ENCODE measurements at regions not wholly inside any gene's neighbourhood (a gene's known extent, or its start where the extent isn't known, plus 50 kb on each side); places are given as distances from the start of the nearest gene placed in this dataset.

DNA sequence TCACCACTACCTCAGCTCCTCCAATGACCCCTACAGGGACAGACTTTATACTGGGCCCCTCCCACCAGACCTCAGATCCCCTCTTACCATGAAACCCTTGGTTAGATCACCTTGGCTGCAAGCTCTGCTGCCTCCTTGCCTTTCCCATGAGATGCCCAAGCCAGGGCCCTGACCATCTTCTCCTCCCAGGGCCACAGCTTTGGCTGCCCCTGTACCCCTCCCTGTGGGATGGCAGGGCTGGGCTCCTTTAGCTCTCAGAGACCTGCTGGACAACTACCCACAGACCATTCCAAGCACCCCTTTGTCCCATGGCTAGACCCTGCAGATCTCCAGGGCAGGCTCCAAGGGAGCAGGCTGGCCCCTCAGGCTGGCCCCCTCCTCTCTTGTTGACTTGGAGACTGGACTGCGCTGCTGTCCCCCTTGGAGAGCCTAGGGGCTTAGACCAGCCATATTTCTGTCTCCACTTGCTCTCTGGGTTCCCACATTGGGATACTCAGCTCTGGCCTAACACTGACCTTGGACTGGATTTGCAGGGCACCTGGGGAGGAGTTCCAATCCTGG is 1692.7 kb downstream of the TP53TG3F start:
- TF ChIP-seq, protein P1, sequence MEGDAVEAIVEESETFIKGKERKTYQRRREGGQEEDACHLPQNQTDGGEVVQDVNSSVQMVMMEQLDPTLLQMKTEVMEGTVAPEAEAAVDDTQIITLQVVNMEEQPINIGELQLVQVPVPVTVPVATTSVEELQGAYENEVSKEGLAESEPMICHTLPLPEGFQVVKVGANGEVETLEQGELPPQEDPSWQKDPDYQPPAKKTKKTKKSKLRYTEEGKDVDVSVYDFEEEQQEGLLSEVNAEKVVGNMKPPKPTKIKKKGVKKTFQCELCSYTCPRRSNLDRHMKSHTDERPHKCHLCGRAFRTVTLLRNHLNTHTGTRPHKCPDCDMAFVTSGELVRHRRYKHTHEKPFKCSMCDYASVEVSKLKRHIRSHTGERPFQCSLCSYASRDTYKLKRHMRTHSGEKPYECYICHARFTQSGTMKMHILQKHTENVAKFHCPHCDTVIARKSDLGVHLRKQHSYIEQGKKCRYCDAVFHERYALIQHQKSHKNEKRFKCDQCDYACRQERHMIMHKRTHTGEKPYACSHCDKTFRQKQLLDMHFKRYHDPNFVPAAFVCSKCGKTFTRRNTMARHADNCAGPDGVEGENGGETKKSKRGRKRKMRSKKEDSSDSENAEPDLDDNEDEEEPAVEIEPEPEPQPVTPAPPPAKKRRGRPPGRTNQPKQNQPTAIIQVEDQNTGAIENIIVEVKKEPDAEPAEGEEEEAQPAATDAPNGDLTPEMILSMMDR (IDR thresholded peaks at IDR 0.05) = no peak
- no peak for TF ChIP-seq EZH2 (IDR thresholded peaks at IDR 0.05; ENCODE audit: borderline replicate concordance, insufficient read depth, low read depth, low read length, poor library complexity, severe bottlenecking)

Measured in B cell (primary cell).